ENCODE measurements at regions not wholly inside any gene's neighbourhood (a gene's known extent, or its start where the extent isn't known, plus 50 kb on each side); places are given as distances from the start of the nearest gene placed in this dataset.

DNA sequence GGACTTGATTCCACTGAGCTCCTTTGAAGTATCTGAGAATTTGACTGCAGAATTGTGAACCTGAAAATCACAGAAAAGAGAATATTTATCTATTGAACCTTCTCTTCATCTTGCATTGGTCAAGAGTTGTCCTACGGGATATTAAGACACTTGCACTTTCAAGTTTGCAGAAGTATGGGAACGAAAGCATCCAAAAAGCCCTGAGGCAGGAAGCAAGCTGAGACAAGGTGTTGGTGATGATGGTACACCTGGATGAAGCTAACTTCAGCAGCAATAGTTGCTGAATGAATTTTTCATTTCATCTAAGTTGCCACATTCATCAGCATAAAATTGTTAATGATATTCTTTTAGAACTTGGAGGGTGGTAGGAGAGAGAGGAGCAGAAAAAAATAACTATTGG, 686.6 kb upstream of the ADAMTS5 start:
- TF ChIP-seq, protein P1, sequence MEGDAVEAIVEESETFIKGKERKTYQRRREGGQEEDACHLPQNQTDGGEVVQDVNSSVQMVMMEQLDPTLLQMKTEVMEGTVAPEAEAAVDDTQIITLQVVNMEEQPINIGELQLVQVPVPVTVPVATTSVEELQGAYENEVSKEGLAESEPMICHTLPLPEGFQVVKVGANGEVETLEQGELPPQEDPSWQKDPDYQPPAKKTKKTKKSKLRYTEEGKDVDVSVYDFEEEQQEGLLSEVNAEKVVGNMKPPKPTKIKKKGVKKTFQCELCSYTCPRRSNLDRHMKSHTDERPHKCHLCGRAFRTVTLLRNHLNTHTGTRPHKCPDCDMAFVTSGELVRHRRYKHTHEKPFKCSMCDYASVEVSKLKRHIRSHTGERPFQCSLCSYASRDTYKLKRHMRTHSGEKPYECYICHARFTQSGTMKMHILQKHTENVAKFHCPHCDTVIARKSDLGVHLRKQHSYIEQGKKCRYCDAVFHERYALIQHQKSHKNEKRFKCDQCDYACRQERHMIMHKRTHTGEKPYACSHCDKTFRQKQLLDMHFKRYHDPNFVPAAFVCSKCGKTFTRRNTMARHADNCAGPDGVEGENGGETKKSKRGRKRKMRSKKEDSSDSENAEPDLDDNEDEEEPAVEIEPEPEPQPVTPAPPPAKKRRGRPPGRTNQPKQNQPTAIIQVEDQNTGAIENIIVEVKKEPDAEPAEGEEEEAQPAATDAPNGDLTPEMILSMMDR (conservative IDR thresholded peaks at IDR 0.05; ENCODE audit: low read depth in 2 of 2), result no peak
- no peak for TF ChIP-seq REST (IDR thresholded peaks at IDR 0.05; ENCODE audit: unreplicated experiment)
- TF ChIP-seq POLR2AphosphoS5 (IDR thresholded peaks at IDR 0.05; ENCODE audit: low read depth), result no peak
- no peak for TF ChIP-seq EZH2 (IDR thresholded peaks at IDR 0.05; ENCODE audit: low read depth, unreplicated experiment)
- TF ChIP-seq CREB1 (CRISPR knock-in tag; IDR thresholded peaks at IDR 0.05; ENCODE audit: low read depth), result no peak

Measured in GM23338 (cell line).